ENCODE measurements at regions not wholly inside any gene's neighbourhood (a gene's known extent, or its start where the extent isn't known, plus 50 kb on each side); places are given as distances from the start of the nearest gene placed in this dataset.
"Not testable (repeated sequence)": the region's sequence is repeated elsewhere in the genome, so short reads cannot be mapped to it uniquely, and the experiment has no call there.

GRCh38 chr12:97713270-97713669 lies 250.7 kb downstream of the RMST start:
- no peak for DNase-seq

DNA sequence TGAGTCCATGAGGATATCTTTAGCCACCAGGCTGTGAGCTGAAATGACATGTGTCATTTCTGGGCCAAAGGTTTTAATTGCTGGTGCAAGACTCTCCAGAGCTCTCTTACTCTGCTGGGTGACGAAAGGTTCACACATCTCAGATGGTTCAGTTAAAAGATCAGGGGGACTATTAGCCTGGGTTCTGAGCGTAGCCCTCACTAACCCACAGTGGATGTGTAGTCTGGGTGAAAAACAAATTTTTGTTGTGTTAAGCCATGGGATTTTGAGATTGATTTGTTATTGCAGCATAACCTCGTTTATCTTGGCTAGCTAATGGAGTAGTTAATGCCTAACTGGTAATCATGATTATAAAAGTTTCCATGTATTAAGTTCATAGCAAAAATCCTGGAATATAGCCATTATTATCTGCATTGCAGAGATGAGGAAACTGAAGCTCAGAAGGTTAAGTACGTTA lies 251.5 kb downstream of the RMST start:
- DNase-seq = no peak

DNA sequence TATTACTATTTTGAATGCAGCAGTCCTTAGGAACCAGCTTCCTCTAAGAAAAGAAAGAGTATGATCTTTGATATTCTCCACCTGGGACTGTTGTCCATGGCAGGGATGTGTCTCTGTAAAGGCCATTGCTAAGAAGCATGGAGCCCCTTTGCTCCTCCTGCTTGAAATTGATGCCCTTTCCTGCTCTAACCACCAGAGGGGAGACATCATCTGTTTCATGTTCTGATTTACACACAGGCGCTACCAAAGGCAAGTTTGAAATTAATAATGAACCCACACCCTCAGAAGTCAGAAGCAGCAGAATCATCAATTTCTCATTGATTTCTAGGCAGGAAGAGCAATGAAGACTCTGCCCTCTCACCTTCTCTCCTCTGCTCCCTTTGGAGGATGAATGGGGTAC lies 253.8 kb downstream of the RMST start:
- DNase-seq = no peak

DNA sequence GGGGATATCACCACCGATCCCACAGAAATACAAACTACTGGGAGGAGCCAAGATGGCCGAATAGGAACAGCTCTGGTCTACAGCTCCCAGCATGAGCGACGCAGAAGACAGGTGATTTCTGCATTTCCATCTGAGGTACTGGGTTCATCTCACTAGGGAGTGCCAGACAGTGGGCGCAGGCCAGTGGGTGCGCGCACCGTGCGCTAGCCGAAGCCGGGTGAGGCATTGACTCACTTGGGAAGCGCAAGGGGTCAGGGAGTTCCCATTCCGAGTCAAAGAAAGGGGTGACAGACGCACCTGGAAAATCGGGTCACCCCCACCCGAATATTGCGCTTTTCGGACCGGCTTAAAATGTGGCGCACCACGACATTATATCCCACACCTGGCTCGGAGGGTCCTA lies 261.2 kb downstream of the RMST start:
- DNase-seq = not testable (repeated sequence)

DNA sequence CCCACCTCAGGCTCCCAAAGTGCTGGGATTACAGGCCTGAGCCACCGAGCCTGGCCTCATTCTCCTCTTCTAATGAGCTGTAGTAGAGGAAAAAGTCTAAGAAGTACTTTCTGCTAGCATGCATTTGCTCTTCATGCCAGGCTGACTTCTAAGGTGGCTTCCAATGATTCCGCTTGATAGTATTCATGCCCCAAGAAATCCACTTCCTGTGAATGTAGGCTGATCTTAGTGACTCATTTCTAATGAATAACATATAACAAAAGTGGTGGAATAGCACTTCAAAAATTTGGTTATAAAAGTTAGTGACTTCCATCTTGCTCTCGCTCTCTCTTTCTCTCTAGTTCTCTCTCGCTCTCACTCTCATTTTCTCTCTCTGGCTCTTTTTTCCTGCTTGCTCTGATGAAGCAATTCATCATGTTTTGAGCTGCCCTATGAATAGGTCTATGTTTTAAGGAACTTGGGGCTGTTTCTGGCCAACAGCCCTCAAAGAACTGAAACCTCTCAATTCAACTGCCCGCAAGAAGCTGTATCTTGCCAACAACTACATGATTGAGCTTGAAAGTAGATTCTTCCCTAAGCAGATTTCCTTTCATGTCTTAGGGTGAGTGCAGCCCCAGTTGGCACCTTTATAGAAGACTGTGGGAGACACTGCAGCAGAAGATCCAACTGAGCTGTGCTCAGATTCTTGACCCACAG lies 282.9 kb downstream of the RMST start:
- no peak for DNase-seq

DNA sequence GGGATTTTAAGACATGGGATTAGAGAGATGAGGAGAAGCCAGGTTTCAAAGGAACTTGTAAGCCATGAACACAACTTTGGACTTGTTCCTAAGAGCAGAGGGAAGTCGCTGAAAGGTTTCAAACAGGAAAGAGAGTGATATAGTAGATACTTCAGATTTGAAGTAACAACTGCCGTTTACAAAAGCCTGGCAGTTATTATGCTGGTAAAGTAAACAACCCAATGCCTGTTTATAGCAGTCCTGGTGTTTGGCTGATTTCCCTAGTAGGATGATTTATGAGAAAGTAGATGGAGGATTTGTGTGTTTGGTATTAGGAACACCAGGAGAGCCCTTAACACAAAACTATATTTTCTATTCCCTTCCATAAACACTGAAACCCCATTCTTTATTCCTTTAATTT lies 285.7 kb downstream of the RMST start:
- no peak for DNase-seq

DNA sequence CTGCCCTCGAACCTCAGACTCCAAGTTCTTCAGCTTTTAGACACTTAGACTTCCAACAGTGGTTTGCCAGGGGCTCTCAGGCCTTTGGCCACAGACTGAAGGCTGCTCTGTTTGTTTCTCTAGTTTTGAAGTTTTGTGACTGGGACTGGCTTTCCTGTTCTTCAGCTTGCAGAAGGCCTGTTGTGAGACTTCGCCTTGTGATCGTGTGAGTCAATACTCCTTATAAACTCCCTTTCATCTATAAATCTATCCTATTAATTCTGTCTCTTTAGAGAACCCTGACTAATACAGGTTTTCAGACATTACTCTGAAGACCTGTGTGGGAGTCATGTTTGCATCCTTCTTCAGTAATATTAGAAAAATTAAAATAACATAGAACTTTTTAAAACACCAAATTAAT lies 289.1 kb downstream of the RMST start:
- DNase-seq = no peak

DNA sequence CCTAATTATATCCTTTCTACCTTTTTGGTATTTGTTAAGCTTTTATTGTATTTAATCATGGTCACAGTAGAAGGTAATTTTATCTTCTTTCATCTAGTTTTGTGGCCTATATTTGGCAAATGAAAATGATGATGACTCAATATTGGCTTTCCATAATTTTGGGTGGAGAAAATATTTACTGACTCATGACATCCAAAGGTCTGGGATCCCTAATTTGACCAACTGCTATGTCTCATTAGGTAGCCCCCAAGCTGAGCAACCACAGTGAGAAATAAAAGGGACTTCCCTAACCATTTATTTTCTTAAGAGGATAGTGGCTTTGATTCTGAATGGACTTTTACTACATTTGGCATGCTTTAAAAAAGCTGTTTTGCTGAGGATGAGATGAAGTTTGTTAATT lies 289.5 kb downstream of the RMST start:
- DNase-seq = no peak

DNA sequence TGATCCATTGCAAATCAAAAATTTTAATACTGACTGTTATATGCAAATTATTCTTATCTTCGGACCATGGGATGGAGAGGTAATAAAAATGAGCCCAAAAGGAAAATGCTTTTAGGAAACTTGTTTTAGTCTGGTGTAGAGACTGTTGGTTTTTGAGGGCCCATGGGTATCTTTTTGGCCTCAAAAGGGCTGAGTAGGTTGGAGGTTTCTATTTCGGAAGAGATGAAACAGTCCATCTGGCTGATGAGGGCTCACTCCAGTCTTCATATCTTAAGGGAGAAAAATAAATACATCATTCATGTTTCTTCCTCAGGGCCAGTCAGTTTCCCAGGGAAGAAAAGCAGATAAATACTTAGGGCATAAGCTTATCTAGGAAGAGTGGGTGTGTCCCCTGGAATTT lies 290.7 kb downstream of the RMST start:
- no peak for DNase-seq

DNA sequence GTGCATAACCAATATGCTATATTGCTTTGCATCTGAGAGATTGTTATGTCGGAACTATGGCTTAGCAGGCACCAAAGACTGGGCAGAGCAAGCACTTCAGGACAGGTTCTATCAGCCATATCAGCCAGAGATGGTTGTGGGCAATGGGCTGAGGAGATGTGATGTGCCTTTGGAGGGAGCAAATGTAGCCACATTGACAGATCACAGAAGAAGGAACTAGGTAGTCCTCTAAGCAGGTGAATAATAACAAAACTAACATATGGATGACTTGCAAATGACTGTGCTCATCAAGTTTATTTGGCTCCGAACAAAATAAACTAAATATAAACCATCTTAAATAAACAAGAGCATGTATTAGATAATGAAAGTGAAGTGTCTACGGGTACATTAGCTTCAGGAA lies 291.7 kb downstream of the RMST start:
- no peak for DNase-seq

DNA sequence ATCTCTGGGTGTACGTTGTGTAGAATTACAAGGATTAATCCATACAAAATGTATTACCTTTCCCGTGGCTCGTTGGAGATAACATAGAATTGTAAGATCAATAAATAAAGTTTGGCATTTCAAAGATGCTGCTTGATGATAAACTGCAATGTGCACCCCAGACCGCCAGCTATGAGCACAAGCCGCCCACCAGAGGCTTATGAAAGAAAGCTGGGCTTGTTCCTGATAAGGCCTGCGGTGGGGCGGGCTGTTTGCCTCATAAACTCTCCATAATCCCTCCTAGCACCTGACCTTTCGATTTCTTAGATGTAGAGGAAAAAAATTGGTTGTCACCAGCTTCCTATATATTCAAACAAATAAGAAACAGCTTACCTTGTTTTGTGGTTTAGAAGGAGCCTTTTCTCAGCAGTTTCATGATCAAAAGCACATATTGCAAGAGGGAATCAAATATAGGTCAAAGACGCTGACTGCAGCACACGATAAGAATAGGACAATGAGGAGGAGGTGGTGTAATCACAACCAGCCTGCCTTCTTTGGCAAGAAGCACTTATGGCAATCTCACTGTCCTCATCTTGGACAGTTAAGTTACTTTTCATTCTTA lies 293.6 kb downstream of the RMST start:
- DNase-seq = peak in 2 of 56 donors; percentile 8 to 13

GRCh38 chr12:97756741-97757140 lies 294.1 kb downstream of the RMST start:
- no peak for DNase-seq

DNA sequence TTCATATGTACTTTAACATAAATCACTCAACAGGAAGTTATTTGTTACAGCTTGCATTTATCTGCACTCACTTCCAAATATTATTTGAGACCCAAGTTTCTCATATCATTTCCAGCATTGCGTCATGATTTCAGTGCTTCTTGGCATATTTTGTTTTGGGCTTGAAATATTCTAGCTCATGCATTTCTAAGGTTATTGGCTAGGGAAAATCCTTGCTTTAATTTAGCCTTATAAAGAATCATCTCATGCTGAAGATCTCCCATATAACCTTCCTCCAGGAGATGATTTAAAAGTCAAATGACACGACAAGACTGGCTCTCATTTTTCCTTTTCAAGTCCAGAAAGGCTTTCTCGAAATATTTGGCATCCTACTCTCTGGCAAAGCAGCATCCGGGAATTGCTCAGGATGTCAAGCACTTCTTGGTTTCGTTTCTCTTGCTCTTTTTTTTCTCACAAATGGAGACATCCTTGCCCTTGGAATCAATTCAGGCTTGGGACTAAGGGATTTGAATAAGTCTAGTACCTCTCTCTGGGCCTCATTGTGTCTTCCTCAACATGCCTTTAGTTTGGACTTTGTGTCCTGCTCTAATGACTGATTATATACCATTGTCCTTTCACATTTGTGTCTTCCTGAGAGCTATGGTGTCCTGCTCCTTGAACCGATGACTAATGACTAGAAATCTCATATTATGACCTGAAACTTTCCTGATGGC lies 295.0 kb downstream of the RMST start:
- DNase-seq = no peak

- DNase-seq = no peak
These were observed 295.5 kb downstream of the RMST start for GRCh38 chr12:97758194-97758501.

DNA sequence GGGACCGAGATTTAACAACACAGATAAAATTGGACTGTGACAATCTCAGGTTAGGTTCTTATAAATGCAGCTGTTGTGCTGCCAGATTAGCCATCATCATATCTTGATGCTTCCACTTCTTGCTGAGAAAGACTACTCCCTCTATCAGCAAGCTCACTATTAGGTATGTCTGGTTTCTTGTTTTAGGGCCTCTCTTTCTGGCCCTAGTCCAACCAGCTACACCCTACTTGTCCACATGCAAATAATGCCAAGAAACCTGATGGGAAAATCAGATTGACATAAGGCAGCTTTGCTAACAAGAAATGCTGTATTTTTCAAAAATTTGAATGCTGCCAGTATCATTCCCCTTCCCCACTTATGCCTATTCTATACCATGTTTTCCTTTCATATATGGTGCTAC lies 296.0 kb downstream of the RMST start:
- DNase-seq = no peak

GRCh38 chr12:97760601-97761000 lies 298.0 kb downstream of the RMST start:
- DNase-seq = no peak

DNA sequence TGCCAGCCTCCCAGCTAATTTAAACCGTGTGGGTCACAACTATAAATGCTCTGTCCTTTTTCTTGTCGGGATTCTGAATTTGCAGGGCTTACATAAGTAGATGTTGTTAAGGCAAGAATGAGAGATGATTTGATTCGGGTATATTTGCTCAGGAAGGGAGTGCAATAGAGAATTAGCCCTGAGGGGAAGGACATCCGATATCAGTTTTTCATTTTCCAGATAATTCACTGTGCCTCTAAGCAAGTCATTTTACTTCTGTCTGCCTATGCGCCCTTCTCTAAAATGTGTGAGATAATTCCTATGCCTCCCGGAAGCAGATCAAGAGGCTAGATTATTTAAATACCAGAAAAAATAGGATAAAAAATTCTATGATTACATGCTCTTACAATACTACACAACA lies 300.5 kb downstream of the RMST start:
- no peak for DNase-seq

- no peak for DNase-seq
These were observed 302.1 kb downstream of the RMST start for GRCh38 chr12:97764700-97765099.

DNA sequence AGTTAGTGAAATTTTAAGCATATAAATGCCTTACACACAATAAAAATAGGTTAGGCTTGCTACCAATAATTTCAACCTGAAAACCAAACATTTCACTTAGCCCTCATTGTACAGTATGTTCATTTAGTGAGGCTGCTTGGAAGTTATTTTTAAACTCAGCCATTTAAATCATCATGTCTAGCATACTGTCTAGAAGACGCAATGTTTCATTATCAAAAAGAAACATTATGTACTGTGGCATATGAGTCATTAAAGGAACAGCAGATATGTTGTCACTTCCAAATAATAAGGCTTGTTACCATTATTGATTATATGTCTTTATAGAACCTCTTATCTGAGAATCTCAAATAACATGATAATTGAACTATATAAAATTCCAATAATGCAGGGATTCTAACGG lies 304.7 kb downstream of the RMST start:
- no peak for DNase-seq

- DNase-seq = no peak
These were observed 315.5 kb downstream of the RMST start for GRCh38 chr12:97778111-97778510.

- no peak for DNase-seq
These were observed 318.7 kb downstream of the RMST start for GRCh38 chr12:97781342-97781741.

GRCh38 chr12:97784904-97785303 lies 322.3 kb downstream of the RMST start:
- no peak for DNase-seq

GRCh38 chr12:97790281-97790680 lies 327.7 kb downstream of the RMST start:
- DNase-seq = no peak

All from amygdala (tissue), 56 donors.